Stimulated activated memory B cell treated with anti-CD40 and anti-IgM and Interleukin-4, amounts not matched to agents 10 μg/mL and 1 μg/mL and 100 μg/mL, for 72 hours (primary cell): ENCODE measurements at regions not wholly inside any gene's neighbourhood (a gene's known extent, or its start where the extent isn't known, plus 50 kb on each side); places are given as distances from the start of the nearest gene placed in this dataset.

Source experiments
- ATAC-seq: fragments of 150-1000 bp; cut with Tn5 transposase; 2 replicates; pipeline ENCODE4 v1.10.0; 2021
- H3K27ac Mint-ChIP-seq: one replicate; pipeline ENCODE4 v1.8.0; 2022; ENCODE audit warnings: mild to moderate bottlenecking, mixed read lengths
- H3K27me3 Mint-ChIP-seq: one replicate; pipeline ENCODE4 v1.8.0; 2022; ENCODE audit warnings: mixed read lengths
- H3K36me3 Mint-ChIP-seq: one replicate; pipeline ENCODE4 v1.8.0; 2022; ENCODE audit warnings: mixed read lengths
- H3K4me1 Mint-ChIP-seq: one replicate; pipeline ENCODE4 v1.8.0; 2022; ENCODE audit warnings: mixed read lengths
- H3K4me3 Mint-ChIP-seq: one replicate; pipeline ENCODE4 v1.8.0; 2022; ENCODE audit warnings: mild to moderate bottlenecking, moderate library complexity, mixed read lengths
- H3K9me3 Mint-ChIP-seq: one replicate; pipeline ENCODE4 v1.8.0; 2022; ENCODE audit warnings: mixed read lengths

DNA sequence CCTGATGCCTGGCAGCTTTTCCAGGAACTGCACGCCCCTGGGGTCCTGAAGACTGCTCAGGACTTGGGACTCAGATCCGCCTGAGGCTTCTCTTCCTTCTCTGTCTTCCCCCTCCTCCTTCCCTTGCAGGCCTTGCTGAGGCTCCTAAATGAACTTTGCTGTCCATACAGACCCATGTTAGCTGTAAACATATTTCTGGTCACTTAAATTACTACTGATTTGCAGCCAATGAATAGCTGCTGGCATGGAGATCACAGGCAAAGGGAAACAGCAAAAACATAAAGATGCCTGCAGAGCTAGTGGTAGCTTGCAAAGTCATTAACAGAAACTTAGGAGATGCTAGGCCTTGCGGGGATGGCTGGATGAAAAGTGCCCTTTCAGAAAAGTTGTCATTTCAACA is 261.9 kb downstream of the GADD45G start:
- Mint-ChIP-seq H3K4me3 (no peak overlapping the region), H3K27ac (no peak overlapping the region), H3K36me3 (no peaks in the 10 kb centered on the region), H3K27me3 (no peaks in the 10 kb centered on the region), H3K4me1 (peaks cover 6% of the 10 kb centered on the region), H3K9me3 (no peaks in the 10 kb centered on the region)
- ATAC-seq, result no peak

DNA sequence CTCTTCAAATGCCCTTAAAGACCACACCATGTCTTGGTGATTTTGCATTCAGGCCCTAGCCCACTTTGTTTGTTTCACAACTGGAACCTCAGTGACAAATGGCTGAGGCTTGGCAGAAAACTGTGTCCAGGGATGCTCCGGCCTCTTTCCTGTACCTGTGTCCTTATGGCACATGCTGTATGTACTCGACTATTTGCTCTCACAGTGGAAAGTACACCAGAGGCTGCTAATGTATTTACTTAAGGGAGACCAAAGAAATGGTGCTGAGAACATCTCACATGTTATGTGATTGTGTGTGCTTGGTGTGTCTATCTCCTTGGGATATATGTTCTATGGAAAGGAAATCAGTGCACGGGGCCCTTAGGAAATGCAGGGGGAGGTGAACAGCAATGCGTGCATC is 263.3 kb downstream of the GADD45G start:
- Mint-ChIP-seq H3K4me1 (peaks cover 6% of the 10 kb centered on the region), H3K36me3 (no peaks in the 10 kb centered on the region), H3K27me3 (no peaks in the 10 kb centered on the region), H3K27ac (no peak overlapping the region), H3K4me3 (no peak overlapping the region), H3K9me3 (no peaks in the 10 kb centered on the region)
- ATAC-seq, result no peak

DNA sequence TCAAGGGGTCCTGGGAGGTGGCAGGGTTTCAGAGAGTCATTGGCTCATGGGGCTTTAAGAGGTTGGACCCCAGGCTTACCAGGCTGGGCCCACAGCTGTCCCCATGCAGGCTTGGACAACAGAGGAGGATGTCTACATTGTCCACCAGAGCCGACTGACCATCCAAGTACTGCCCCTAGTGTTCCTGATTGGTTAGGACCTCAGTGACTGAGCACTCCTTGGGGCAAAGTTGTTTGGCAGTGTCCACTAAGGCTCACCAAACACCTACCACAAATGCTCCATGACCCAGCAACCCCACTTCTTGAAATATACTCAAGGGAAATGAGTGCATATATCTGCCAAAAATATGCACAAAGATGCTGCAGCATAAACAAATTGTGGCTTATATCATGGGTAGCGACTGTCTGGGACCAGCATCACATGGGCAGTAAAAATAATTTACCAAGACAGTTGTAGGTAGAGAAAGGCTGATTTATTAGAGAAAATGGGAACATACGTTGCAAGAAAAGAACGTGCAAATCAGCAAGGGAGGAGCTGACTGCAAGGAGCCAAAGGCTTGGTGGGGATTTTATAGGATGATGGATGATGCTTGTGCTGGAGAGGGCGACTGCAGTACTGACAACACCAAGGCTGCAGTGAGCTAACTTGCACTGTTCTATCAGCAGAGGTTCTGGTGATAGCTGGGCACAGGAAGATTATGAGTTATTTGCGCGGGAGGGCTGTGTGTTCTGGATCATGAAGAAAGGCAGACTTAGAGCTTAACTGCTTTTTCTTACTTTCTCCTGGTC is 265.2 kb downstream of the GADD45G start:
- H3K36me3 Mint-ChIP-seq, result no peaks in the 10 kb centered on the region
- no peak for ATAC-seq
- H3K27me3 Mint-ChIP-seq, result no peaks in the 10 kb centered on the region

DNA sequence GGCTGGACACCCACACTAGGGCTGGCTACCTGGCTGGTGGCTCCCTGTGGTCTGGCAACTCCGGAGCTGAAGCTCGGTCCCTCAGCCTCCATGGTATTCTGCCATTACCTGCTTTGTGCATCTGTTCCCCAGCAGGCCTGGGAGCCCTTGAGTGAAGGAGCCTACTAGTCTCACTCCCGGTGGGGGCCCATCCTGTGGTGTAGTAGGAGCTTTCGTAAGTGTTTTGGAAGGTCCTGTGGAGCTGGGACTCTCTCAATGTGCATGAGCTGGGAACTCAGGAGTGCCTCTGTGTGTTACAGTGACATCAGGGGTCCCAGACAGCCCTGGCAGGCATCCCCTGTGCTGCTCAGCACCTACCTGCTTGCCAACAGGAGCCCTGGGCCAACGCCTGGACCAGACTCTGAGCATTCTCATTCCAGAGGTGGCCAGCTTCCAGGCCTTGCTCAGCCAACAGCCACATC is 267.1 kb downstream of the GADD45G start:
- H3K36me3 Mint-ChIP-seq, result no peaks in the 10 kb centered on the region
- ATAC-seq, result no peak
- H3K4me3 Mint-ChIP-seq, result no peak overlapping the region
- H3K9me3 Mint-ChIP-seq, result no peaks in the 10 kb centered on the region
- no peaks in the 10 kb centered on the region for H3K27me3 Mint-ChIP-seq
- H3K27ac Mint-ChIP-seq, result no peak overlapping the region
- H3K4me1 Mint-ChIP-seq, result peaks cover 7% of the 10 kb centered on the region

More for the DNA sequence above, 265.2 kb downstream of the GADD45G start:
- H3K4me1 Mint-ChIP-seq, result no peaks in the 10 kb centered on the region
- H3K27ac Mint-ChIP-seq, result no peak overlapping the region
- H3K4me3 Mint-ChIP-seq, result no peak overlapping the region
- H3K9me3 Mint-ChIP-seq, result no peaks in the 10 kb centered on the region

DNA sequence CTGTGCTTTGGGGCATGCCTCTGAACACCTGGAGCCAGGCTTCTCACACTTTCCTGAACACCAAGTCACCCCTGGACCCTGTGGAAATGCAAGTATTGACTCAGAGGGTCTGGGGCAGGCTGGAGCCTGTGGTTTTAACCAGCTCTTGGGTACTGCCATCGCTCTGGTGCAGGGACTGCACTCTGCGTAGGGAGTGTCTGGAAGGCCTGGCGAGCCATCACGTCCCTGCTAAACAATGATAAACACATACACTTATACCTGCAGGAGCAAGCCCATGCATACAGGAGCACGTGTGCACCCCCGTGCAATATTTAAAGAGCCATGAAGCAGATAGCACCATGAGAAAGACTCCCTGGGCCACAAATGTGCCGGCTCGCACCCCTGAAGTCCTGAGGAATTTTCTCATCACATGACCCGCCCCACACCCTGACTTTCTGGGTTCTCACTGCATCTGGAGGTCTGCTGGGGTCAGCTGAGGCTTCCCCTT is 267.7 kb downstream of the GADD45G start:
- Mint-ChIP-seq H3K4me3 (no peak overlapping the region), H3K27ac (no peak overlapping the region), H3K9me3 (no peaks in the 10 kb centered on the region), H3K27me3 (no peaks in the 10 kb centered on the region), H3K4me1 (peaks cover 7% of the 10 kb centered on the region), H3K36me3 (no peaks in the 10 kb centered on the region)
- ATAC-seq, result no peak

DNA sequence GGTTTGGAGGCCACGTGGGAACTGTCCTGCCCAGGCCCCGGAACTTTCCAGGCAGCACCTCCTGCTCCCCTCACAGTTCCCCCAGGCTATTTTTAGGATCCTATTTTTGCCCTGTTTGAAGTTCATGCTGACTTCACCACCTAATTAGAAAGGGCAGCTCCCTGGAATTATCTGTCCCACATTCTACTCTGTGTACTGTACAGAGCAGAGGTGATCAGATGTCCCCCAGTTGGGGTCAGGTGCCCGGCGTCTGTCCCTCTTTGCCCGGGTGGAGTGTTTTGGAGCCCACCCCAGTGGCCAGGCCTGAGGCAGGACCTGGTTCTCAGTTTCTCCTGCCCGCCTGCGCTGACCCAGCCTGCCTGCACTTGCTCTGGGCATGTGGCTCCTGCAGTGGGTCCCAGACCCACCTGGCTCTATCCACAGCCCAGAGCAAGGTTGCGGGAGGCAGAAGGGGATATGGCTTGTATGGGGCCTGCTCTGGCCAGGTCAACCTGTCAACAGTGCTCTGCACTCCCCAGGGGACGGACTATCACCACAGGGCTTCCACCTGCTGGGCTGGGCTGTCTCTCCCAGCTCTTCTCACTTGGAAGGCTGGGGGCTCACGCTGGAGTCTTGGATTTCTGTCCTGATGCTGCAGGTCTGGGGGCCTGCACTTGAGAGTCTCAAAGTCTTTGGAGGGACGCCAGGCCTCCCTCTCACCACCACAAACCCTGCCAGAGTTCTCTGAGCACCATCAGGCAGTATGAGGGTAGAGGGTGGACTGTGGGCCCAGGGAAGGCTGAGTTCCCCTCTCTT is 268.3 kb downstream of the GADD45G start:
- Mint-ChIP-seq H3K4me3 (no peak overlapping the region), H3K36me3 (no peaks in the 10 kb centered on the region), H3K4me1 (peaks cover 7% of the 10 kb centered on the region), H3K27me3 (no peaks in the 10 kb centered on the region), H3K9me3 (no peaks in the 10 kb centered on the region), H3K27ac (no peak overlapping the region)
- ATAC-seq, result no peak

DNA sequence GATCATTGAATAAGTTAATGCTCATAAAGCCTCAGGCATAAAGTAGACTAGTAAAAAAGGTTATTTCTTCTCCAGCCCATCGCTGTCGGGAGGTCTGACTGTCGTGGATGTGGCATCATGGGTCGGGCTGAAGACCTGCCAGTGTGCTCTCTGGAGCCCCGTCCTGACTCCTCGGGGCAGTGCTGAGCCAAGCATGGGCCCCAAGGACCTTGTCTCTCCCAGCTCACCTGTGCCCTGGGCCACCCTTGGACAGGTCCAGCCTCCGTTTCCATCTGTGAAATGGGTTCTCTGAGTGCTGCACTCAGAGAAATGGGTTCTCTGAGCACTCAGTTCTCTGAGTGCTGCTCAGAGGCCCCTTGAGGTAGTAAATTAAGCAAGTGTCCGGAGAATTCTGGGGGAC is 269.0 kb downstream of the GADD45G start:
- H3K9me3 Mint-ChIP-seq, result no peaks in the 10 kb centered on the region
- H3K27ac Mint-ChIP-seq, result no peak overlapping the region
- H3K36me3 Mint-ChIP-seq, result no peaks in the 10 kb centered on the region
- H3K4me3 Mint-ChIP-seq, result no peak overlapping the region
- peaks cover 7% of the 10 kb centered on the region for H3K4me1 Mint-ChIP-seq
- ATAC-seq, result no peak
- no peaks in the 10 kb centered on the region for H3K27me3 Mint-ChIP-seq

DNA sequence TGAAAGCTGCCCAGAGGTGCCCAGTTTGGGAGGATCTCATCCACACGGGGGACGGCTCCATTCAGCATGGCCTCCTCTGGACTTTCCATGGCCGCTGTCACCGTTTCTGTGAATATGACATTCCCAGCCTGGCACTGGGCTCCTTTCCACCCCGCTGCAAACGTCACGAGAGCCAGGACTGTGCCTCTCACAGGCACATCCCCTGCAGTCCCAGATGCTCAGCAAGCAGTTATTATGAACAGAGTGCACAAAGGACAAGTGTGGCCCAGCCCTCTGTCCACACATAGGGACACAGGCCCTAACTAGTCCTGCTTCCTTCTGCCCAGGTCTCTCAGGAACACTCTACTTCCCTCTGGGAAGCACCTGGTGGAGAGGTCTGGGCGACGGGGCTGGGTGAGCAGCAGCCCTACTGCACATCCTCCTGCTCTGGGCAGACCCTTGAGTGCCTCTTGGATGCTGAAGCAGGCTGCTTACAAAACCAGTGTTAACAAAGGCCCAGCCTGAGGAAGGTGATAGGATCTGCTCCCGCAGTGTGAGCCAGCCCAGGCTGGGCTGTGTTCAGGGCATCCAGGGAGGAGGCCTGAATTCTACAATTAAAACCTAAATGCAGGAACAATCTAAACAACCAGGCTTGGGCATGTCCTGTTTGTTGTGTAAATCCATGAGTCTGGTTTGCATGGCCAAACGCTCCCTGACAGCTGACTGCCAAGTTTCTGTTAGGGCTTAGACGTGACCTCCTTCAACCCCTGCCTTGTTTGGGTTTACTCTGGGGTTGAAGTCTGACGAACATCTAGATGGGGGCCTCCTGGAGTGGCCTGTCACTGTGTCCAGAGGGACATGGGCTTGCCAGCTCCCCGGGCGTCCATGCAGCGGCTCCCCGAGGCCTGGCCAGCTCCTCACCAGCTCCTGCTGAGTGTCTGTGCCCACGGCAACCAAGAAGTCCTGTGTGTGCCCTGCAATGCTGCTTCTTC is 269.8 kb downstream of the GADD45G start:
- no peak overlapping the region for H3K4me3 Mint-ChIP-seq
- no peak for ATAC-seq
- H3K36me3 Mint-ChIP-seq, result no peaks in the 10 kb centered on the region
- H3K4me1 Mint-ChIP-seq, result peaks cover 7% of the 10 kb centered on the region
- no peaks in the 10 kb centered on the region for H3K27me3 Mint-ChIP-seq
- H3K27ac Mint-ChIP-seq, result no peak overlapping the region
- no peaks in the 10 kb centered on the region for H3K9me3 Mint-ChIP-seq

DNA sequence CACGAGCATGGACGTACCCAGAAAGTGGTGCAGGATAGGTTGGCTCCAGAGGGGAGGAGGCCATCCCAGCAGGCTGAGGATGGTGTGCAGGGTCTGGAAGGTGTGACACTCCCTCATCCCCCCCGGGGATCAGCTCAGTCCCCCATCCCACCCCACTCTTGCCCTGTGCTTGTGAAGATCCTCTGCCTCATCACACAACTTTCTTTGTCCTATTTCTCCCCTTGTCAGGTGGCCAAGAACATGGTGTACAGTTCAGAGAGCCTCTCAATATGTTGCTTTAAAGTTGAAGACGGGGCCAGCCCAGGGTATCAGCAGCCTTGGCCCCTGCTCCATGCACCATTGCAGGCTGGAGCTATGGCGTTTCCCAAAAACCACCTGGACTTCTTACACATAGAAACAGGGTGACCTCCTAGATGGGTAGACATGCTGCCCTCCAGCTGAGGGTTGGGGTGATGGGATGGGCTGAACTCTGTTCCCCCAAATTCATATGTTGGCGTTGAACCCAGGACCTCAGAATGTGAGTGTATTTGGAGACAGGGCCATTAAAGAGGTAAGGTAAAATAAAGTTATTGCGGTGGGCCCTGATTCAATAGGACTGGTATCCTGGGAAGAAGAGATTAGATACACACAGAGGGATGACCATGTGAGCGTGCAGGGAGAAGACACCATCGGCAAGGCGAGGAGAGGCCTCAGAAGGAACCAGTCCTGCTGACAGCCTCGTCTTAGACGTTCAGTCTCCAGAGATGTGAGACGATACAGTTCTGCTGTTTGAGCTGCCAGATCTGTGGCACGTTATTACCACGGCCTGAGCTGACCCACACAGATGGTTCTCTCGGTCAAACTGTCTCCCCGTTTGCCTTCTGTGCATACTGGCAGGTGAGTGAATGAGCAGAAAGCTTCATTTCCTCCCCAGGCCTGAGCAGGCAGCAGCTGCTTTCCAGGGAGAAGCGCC is 272.5 kb downstream of the GADD45G start:
- H3K27me3 Mint-ChIP-seq, result no peaks in the 10 kb centered on the region
- no peaks in the 10 kb centered on the region for H3K36me3 Mint-ChIP-seq
- no peaks in the 10 kb centered on the region for H3K9me3 Mint-ChIP-seq
- no peak for ATAC-seq
- H3K27ac Mint-ChIP-seq, result no peak overlapping the region
- H3K4me3 Mint-ChIP-seq, result no peak overlapping the region
- peaks cover 7% of the 10 kb centered on the region for H3K4me1 Mint-ChIP-seq

DNA sequence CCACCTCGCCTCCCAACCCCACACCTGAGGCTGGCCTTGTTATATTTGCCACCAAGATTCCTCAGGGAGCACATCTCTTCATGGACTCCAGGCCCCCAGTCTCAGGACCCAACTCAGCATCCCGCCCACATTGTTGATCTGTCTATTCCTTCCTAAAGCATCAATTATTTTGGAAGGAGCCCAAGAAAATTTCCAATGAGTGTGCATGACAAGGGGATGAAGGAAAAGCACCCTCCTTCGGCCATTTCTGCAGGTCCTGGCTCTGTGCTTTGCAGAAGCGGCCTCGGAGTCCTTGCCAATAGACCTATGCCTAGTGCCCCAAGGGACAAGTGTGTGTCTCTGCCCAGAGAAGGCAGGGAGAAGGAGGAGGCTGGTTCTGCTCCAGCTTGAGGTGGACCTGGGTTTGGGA is 273.2 kb downstream of the GADD45G start:
- Mint-ChIP-seq H3K4me3 (no peak overlapping the region), H3K36me3 (no peaks in the 10 kb centered on the region), H3K4me1 (peaks cover 7% of the 10 kb centered on the region), H3K27me3 (no peaks in the 10 kb centered on the region), H3K27ac (no peak overlapping the region), H3K9me3 (no peaks in the 10 kb centered on the region)
- no peak for ATAC-seq

DNA sequence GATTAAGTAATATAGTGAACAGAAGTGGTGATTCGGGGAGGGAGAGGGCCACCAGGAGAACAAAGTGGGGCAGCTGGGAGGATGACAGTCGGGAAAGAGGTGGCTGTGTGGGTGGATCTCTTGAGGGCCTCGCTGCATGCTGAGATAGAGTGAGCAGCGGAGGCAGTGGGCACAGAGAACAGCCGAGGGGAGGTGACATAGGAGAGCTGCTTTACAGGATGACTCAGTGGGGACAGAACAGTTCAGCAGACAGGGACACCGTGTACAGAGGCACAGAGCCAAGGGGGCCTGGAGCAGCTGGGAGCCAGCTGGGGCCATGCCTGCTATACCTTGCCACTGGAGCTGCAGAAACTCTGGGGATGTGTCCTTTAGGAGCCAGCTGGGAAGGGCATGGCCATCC is 273.9 kb downstream of the GADD45G start:
- Mint-ChIP-seq H3K27ac (no peak overlapping the region), H3K27me3 (no peaks in the 10 kb centered on the region), H3K4me1 (peaks cover 7% of the 10 kb centered on the region), H3K36me3 (no peaks in the 10 kb centered on the region), H3K4me3 (no peak overlapping the region), H3K9me3 (no peaks in the 10 kb centered on the region)
- peak; percentile 5 for ATAC-seq

DNA sequence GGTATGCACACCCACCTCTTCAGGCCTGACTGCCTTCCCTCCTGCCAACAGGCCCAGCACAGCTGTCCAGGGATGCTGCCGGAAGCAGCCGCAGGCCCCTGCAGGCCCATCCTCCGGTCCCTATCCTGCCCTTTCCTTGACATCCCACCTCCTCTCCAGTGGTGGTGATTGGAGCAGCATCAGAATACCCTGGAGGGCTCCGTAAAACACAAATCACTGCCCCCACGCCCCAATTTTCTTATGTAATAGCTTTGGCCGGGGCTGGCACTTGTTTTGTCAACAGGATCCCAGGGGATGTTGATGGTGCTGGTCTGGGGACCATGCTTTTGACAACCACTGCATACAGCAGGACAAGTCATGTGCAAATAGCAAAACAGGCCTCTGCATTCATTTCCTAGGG is 274.5 kb downstream of the GADD45G start:
- H3K4me3 Mint-ChIP-seq, result no peak overlapping the region
- H3K9me3 Mint-ChIP-seq, result no peaks in the 10 kb centered on the region
- H3K27me3 Mint-ChIP-seq, result no peaks in the 10 kb centered on the region
- no peak overlapping the region for H3K27ac Mint-ChIP-seq
- peaks cover 7% of the 10 kb centered on the region for H3K4me1 Mint-ChIP-seq
- H3K36me3 Mint-ChIP-seq, result no peaks in the 10 kb centered on the region
- no peak for ATAC-seq

DNA sequence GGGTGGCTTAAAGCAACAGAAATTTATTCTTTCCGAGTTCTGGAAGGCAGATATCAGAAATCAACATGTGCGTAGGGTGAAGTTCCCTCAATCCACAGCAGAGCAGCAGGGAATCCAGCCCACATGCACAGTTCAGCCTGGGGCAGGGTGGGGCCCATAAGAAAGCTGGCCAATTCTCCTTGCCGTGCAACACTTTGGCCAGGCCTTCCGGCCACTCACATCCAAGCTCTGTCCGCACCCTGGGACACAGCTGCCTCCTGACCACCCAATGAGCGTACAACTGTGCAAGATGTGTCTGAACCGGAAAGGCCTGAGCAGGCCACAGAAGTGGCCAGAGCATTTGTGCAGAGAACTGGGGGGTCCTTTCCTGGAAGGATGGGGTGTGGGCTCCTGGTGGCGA is 274.9 kb downstream of the GADD45G start:
- no peaks in the 10 kb centered on the region for H3K36me3 Mint-ChIP-seq
- peaks cover 7% of the 10 kb centered on the region for H3K4me1 Mint-ChIP-seq
- no peak overlapping the region for H3K27ac Mint-ChIP-seq
- no peaks in the 10 kb centered on the region for H3K9me3 Mint-ChIP-seq
- ATAC-seq, result no peak
- H3K27me3 Mint-ChIP-seq, result no peaks in the 10 kb centered on the region
- H3K4me3 Mint-ChIP-seq, result no peak overlapping the region

DNA sequence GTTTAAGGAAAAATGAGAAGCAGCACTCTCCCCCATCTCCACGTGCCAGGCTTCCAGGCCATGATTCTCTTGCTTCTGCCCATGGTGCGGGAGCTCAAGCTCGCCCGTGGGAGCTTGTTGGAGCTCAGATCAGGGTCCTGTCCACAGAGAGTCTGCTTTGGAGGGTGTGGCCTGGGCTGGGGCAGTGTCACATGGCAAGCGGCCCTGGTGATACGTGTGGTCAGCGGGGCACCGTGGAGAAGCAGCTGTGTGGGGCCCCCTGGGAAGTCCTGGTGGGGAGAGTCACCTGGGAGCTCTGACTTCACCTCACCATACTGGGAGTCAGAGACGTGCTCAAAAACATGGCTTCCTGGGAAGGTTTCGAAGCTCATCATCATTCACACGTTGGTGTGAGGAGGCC is 275.3 kb downstream of the GADD45G start:
- no peaks in the 10 kb centered on the region for H3K27me3 Mint-ChIP-seq
- ATAC-seq, result no peak
- no peaks in the 10 kb centered on the region for H3K36me3 Mint-ChIP-seq
- H3K4me3 Mint-ChIP-seq, result no peak overlapping the region
- H3K27ac Mint-ChIP-seq, result no peak overlapping the region
- H3K9me3 Mint-ChIP-seq, result no peaks in the 10 kb centered on the region
- H3K4me1 Mint-ChIP-seq, result peaks cover 6% of the 10 kb centered on the region
